ENCODE measurements at regions not wholly inside any gene's neighbourhood (a gene's known extent, or its start where the extent isn't known, plus 50 kb on each side); places are given as distances from the start of the nearest gene placed in this dataset.

DNA sequence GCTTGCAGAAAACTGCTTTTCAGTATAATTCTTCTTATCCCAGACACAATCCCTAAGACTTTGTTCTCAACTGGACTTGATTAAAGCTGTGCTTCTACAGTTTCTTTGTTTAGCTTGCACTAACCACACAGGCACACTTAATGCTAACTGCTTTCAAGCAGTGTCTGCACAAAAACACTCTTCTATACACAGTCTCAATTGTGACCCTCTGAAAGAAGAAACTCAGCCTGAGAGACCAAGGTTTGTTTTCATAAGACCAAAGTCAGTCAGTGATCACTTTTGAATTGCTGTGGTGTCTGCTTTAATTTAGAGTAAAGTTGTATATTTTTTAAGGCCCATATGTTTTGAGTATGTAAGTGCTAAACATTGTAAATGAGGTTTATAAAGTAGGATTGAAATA, 431.2 kb downstream of the KCTD12 start:
- no peaks in the 10 kb centered on the region for H3K36me3 ChIP-seq
- intact Hi-C loops (cut with DNase I): no loop called here
- no peaks in the 10 kb centered on the region for H3K27me3 ChIP-seq
- no peaks in the 10 kb centered on the region for H3K4me1 ChIP-seq
- H3K4me3 ChIP-seq: no peak overlapping the region
- DNase-seq: no peak
- TF ChIP-seq, protein P1, sequence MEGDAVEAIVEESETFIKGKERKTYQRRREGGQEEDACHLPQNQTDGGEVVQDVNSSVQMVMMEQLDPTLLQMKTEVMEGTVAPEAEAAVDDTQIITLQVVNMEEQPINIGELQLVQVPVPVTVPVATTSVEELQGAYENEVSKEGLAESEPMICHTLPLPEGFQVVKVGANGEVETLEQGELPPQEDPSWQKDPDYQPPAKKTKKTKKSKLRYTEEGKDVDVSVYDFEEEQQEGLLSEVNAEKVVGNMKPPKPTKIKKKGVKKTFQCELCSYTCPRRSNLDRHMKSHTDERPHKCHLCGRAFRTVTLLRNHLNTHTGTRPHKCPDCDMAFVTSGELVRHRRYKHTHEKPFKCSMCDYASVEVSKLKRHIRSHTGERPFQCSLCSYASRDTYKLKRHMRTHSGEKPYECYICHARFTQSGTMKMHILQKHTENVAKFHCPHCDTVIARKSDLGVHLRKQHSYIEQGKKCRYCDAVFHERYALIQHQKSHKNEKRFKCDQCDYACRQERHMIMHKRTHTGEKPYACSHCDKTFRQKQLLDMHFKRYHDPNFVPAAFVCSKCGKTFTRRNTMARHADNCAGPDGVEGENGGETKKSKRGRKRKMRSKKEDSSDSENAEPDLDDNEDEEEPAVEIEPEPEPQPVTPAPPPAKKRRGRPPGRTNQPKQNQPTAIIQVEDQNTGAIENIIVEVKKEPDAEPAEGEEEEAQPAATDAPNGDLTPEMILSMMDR (IDR thresholded peaks at IDR 0.05): no peak
- no peak for ATAC-seq
- peaks cover 0 to 4% (median 0%) of the 10 kb centered on the region in 4 donors for H3K9me3 ChIP-seq
- FAIRE-seq: no peak
- no peak overlapping the region for H3K27ac ChIP-seq

DNA sequence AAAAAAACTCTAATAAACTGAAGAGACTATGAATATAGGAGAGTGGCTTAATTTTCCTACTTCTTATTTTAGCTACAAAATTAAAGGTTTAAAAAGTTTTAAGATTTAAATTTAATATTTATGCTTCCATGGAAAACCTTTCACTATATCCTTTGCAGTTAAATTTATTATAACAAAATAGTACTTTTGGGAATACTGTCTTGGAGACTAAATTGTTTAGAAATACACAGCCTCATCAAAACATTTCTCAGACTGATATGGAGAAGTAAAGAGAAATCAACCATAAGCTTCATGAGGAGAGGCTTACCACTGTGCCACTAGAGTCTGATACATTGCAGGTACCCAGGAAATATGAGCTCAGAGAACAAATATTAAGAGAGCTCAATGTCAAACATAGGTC, 436.5 kb downstream of the KCTD12 start:
- intact Hi-C loops (cut with DNase I): no loop called here
- H3K4me1 ChIP-seq: no peaks in the 10 kb centered on the region

DNA sequence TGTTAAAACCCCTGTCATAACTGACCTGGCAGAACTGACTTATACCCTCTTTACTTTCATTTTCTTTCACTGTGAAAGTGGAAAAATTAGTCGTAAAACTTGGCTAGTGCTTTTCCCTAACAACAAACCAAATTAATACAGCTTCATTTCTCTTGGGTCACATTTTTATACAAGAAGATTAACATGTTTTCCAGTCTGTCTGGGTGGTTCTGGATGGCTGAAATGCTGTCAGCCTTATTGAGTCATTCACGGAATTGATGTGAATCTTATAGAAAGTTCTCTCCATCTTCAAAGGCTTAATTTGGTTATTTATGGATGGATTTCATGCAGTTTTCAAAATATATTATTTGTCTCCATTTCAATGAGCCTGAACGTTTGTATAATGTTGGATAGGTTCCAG, 440.0 kb downstream of the KCTD12 start:
- TF ChIP-seq, protein P1 (IDR thresholded peaks at IDR 0.05): no peak
- no peaks in the 10 kb centered on the region for H3K4me1 ChIP-seq
- H3K9me3 ChIP-seq: no peaks in the 10 kb centered on the region
- ATAC-seq (no peak), DNase-seq (no peak), FAIRE-seq (no peak)
- intact Hi-C loops (cut with DNase I): no loop called here
- WGBS, 2 donors: 42 to 49% methylated on average over 3 of the region's 3 CpGs
- no peaks in the 10 kb centered on the region for H3K27me3 ChIP-seq
- no peak overlapping the region for H3K27ac ChIP-seq
- H3K4me3 ChIP-seq: no peak overlapping the region
- no peaks in the 10 kb centered on the region for H3K36me3 ChIP-seq

More for the DNA sequence above, 436.5 kb downstream of the KCTD12 start:
- H3K27ac ChIP-seq: no peak overlapping the region
- no peaks in the 10 kb centered on the region for H3K27me3 ChIP-seq
- ATAC-seq: no peak
- TF ChIP-seq, protein P1 (IDR thresholded peaks at IDR 0.05): no peak
- peaks cover 0 to 4% (median 0%) of the 10 kb centered on the region in 4 donors for H3K9me3 ChIP-seq
- no peaks in the 10 kb centered on the region for H3K36me3 ChIP-seq
- no peak for DNase-seq
- no peak for FAIRE-seq
- no peak overlapping the region for H3K4me3 ChIP-seq

DNA sequence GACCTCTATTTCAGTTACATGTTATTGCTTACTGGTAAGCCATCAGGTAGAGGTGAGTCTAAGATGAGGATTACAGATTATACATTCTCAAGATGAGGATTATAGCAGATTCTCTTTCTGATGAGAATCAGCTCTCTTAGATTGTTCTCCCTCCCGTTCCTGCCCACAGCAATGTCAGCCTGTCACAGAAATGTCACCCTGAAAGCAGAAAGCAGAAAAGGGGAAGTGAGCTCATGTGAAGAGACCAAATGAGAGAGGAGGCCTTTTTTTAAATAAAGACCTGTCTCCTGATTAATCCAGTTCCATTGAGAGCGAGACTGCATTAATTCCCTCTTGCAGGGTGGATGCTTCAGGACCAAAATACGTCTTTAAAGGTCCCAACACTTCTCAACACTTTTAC, 445.6 kb downstream of the KCTD12 start:
- H3K4me1 ChIP-seq: no peaks in the 10 kb centered on the region
- no peaks in the 10 kb centered on the region for H3K36me3 ChIP-seq
- FAIRE-seq (no peak), ATAC-seq (no peak), DNase-seq (no peak)
- 55 to 67% methylated on average over 3 of the region's 3 CpGs for WGBS, 2 donors
- TF ChIP-seq, protein P1 (IDR thresholded peaks at IDR 0.05): no peak
- H3K9me3 ChIP-seq: no peaks in the 10 kb centered on the region
- no peaks in the 10 kb centered on the region for H3K27me3 ChIP-seq
- no peak overlapping the region for H3K27ac ChIP-seq
- intact Hi-C loops (cut with DNase I): no loop called here
- H3K4me3 ChIP-seq: no peak overlapping the region

DNA sequence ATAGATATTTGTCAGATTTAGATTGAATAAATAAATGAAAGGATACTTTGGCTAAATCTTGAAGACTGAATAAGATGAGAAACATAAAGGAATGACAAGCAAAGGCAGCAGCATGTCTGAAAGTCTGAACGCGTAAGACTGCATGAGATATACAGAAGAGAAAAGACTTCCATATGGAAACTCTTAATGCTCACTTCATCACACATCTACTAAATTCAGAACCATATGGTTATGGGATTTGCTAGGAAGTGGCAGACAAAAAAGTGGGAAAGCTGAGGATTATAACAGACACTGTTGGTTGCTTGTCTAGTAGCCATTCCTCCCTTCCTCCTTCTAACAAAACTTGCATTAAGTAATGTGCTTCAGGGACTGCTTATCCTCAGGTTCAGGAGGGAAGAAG, 446.7 kb downstream of the KCTD12 start:
- FAIRE-seq: no peak
- Histone ChIP-seq H3K4me3 (no peak overlapping the region), H3K27me3 (no peaks in the 10 kb centered on the region), H3K27ac (no peak overlapping the region), H3K36me3 (no peaks in the 10 kb centered on the region), H3K4me1 (no peaks in the 10 kb centered on the region), H3K9me3 (no peaks in the 10 kb centered on the region)
- intact Hi-C loops (cut with DNase I): no loop called here
- no peak for DNase-seq
- TF ChIP-seq, protein P1 (IDR thresholded peaks at IDR 0.05): no peak
- no peak for ATAC-seq
- 92 to 96% methylated on average over 2 of the region's 2 CpGs for WGBS, 2 donors
